ENCODE measurements at regions not wholly inside any gene's neighbourhood (a gene's known extent, or its start where the extent isn't known, plus 50 kb on each side); places are given as distances from the start of the nearest gene placed in this dataset.

- no peak overlapping the region for H3K14ac ChIP-seq (ENCODE audit: insufficient read length)
- POLR2A ChIA-PET (ENCODE audit: partially characterized antibody): no interaction called here
These were observed 101.8 kb upstream of the FERD3L start for GRCh38 chr7:19247017-19247416.

More at GRCh38 chr7:19247017-19247416, 101.8 kb upstream of the FERD3L start:
- H4K91ac ChIP-seq (replicated peaks; ENCODE audit: insufficient read length, low read length): no peak overlapping the region
- H4K20me1 ChIP-seq (replicated peaks in 1 of 2; ENCODE audit: control insufficient read depth in 1 of 2, insufficient read depth in 2 of 2, low read length in 2 of 2): no peaks in the 10 kb centered on the region
- no peak overlapping the region for H2AK5ac ChIP-seq (ENCODE audit: low read depth, low read length)
- FAIRE-seq (no peak), DNase-seq (ENCODE audit: low read depth in 1 of 2, low spot score in 2 of 2) (no peak)
- TF ChIP-seq CTBP2 (IDR thresholded peaks at IDR 0.05; ENCODE audit: borderline replicate concordance, insufficient read depth, insufficient read length, low read length) (no peak), GTF2F1 (IDR thresholded peaks at IDR 0.05; ENCODE audit: borderline replicate concordance, low read depth, low read length) (no peak), HDAC6 (IDR thresholded peaks at IDR 0.05; ENCODE audit: low read depth, low read length) (no peak), MAFK (IDR thresholded peaks at IDR 0.05; ENCODE audit: low read depth, low read length) (no peak), CHD1 (IDR thresholded peaks at IDR 0.05; ENCODE audit: low read depth, low read length) (no peak), JUND (IDR thresholded peaks at IDR 0.05; ENCODE audit: low read length) (no peak), TAF7 (optimal IDR thresholded peaks at IDR 0.05; ENCODE audit: borderline replicate concordance, low read depth, low read length) (no peak)
- TF ChIP-seq, protein P1, sequence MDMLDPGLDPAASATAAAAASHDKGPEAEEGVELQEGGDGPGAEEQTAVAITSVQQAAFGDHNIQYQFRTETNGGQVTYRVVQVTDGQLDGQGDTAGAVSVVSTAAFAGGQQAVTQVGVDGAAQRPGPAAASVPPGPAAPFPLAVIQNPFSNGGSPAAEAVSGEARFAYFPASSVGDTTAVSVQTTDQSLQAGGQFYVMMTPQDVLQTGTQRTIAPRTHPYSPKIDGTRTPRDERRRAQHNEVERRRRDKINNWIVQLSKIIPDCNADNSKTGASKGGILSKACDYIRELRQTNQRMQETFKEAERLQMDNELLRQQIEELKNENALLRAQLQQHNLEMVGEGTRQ (IDR thresholded peaks at IDR 0.05; ENCODE audit: low read length): no peak
- TF ChIP-seq, protein P2, sequence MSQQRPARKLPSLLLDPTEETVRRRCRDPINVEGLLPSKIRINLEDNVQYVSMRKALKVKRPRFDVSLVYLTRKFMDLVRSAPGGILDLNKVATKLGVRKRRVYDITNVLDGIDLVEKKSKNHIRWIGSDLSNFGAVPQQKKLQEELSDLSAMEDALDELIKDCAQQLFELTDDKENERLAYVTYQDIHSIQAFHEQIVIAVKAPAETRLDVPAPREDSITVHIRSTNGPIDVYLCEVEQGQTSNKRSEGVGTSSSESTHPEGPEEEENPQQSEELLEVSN (IDR thresholded peaks at IDR 0.05): no peak
- TF ChIP-seq, protein P3, sequence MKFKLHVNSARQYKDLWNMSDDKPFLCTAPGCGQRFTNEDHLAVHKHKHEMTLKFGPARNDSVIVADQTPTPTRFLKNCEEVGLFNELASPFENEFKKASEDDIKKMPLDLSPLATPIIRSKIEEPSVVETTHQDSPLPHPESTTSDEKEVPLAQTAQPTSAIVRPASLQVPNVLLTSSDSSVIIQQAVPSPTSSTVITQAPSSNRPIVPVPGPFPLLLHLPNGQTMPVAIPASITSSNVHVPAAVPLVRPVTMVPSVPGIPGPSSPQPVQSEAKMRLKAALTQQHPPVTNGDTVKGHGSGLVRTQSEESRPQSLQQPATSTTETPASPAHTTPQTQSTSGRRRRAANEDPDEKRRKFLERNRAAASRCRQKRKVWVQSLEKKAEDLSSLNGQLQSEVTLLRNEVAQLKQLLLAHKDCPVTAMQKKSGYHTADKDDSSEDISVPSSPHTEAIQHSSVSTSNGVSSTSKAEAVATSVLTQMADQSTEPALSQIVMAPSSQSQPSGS (IDR thresholded peaks at IDR 0.05; ENCODE audit: low read length): no peak
- H3K4me3 ChIP-seq (ENCODE audit: extremely low read depth in 1 of 4, insufficient read depth in 2 of 4, low read depth in 3 of 4, low read length in 4 of 4): no peak overlapping the region
- H3K23ac ChIP-seq (ENCODE audit: insufficient read length): no peak overlapping the region
- H3K4ac ChIP-seq (replicated peaks; ENCODE audit: insufficient read length, low read depth, low read length): no peak overlapping the region
- H2BK20ac ChIP-seq (ENCODE audit: low read length): no peak overlapping the region
- no peaks in the 10 kb centered on the region for H3K23me2 ChIP-seq (ENCODE audit: low read depth, low read length)
- H3K56ac ChIP-seq (replicated peaks; ENCODE audit: insufficient read length, low read depth, low read length): no peak overlapping the region
- H3K4me1 ChIP-seq (replicated peaks in 1 of 4; ENCODE audit: control insufficient read depth in 3 of 4, insufficient read depth in 4 of 4, low read length in 3 of 4): no peaks in the 10 kb centered on the region
- no peak overlapping the region for H4K8ac ChIP-seq (ENCODE audit: extremely low read depth, insufficient read depth, low read length)
- 88% methylated on average over 1 of the region's 1 CpG; no CpG with 5 or more reads in 1 of the 2 experiments for WGBS, 2 experiments (ENCODE audit: extremely low coverage in 1 of 2, insufficient coverage in 1 of 2, insufficient read length in 1 of 2, insufficient replicate concordance in 2 of 2, low coverage in 1 of 2, low lambda C conversion rate in 2 of 2, missing lambda C conversion rate in 1 of 2)
- H2BK15ac ChIP-seq (ENCODE audit: low read length): no peak overlapping the region
- H3K36me3 ChIP-seq (ENCODE audit: control insufficient read depth in 2 of 4, insufficient read depth in 4 of 4, low read length in 3 of 4): no peaks in the 10 kb centered on the region
- H3K9me3 ChIP-seq (ENCODE audit: insufficient read depth in 2 of 2, low read depth in 1 of 2, low read length in 1 of 2): no peaks in the 10 kb centered on the region; a peak in 1 of 4 replicates
- H2BK12ac ChIP-seq (ENCODE audit: low read depth, low read length): no peak overlapping the region
- no peak overlapping the region for H2BK120ac ChIP-seq (replicated peaks; ENCODE audit: low read depth, low read length)
- H3K27me3 ChIP-seq (replicated peaks in 1 of 4; ENCODE audit: control insufficient read depth in 3 of 4, extremely low read depth in 1 of 4, insufficient read depth in 3 of 4, low read length in 3 of 4): no peaks in the 10 kb centered on the region
- H3K18ac ChIP-seq (ENCODE audit: extremely low read depth, low read length): no peak overlapping the region
- no peaks in the 10 kb centered on the region for H3K79me2 ChIP-seq (ENCODE audit: control insufficient read depth in 1 of 2, insufficient read depth in 2 of 2, low read length in 2 of 2)
- no peak overlapping the region for H3K9ac ChIP-seq (replicated peaks in 1 of 4; ENCODE audit: extremely low read depth in 1 of 4, low read depth in 3 of 4, low read length in 3 of 4)
- CTCF ChIA-PET (ENCODE audit: partially characterized antibody): no interaction called here
- H3K79me1 ChIP-seq (ENCODE audit: low read depth, low read length): no peaks in the 10 kb centered on the region
- H3K4me2 ChIP-seq (ENCODE audit: insufficient read depth in 1 of 2, low read depth in 2 of 2, low read length in 2 of 2): no peak overlapping the region
- H2AFZ ChIP-seq (ENCODE audit: low read length): no peak overlapping the region
- H4K5ac ChIP-seq (ENCODE audit: insufficient read length, low read depth, low read length): no peak overlapping the region
- no peak overlapping the region for H3K27ac ChIP-seq (ENCODE audit: low read depth, low read length)
- no peak overlapping the region for H2BK5ac ChIP-seq (ENCODE audit: low read depth, low read length)

Measured in H1 (cell line).